Prostate gland (tissue), 2 donors: ENCODE measurements at regions not wholly inside any gene's neighbourhood (a gene's known extent, or its start where the extent isn't known, plus 50 kb on each side); places are given as distances from the start of the nearest gene placed in this dataset.

Source experiments
- POLR2AphosphoS5 ChIP-seq: sonication (generic); formaldehyde crosslinking; IDR thresholded peaks from one replicate; pipeline ENCODE4 v1.6.1; 2017; ENCODE audit warnings: antibody characterized with exemption
- TF ChIP-seq, protein P1 (sequence below), 4 experiments: fragments of 200-600 bp in 2 of 4; fragments of 450-650 bp in 2 of 4; sonication (generic) in 2 of 4; IDR thresholded peaks; 1 replicate in 3 of 4; 2 replicates in 1 of 4; pipeline ENCODE4 v1.5.1; 2016 to 2019; ENCODE audit warnings: antibody characterized with exemption in 4 of 4, mild to moderate bottlenecking in 2 of 4, moderate library complexity in 2 of 4

- TF ChIP-seq POLR2AphosphoS5: no peak
- TF ChIP-seq, protein P1, sequence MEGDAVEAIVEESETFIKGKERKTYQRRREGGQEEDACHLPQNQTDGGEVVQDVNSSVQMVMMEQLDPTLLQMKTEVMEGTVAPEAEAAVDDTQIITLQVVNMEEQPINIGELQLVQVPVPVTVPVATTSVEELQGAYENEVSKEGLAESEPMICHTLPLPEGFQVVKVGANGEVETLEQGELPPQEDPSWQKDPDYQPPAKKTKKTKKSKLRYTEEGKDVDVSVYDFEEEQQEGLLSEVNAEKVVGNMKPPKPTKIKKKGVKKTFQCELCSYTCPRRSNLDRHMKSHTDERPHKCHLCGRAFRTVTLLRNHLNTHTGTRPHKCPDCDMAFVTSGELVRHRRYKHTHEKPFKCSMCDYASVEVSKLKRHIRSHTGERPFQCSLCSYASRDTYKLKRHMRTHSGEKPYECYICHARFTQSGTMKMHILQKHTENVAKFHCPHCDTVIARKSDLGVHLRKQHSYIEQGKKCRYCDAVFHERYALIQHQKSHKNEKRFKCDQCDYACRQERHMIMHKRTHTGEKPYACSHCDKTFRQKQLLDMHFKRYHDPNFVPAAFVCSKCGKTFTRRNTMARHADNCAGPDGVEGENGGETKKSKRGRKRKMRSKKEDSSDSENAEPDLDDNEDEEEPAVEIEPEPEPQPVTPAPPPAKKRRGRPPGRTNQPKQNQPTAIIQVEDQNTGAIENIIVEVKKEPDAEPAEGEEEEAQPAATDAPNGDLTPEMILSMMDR (IDR thresholded peaks at IDR 0.05): no peak
These were observed 425.7 kb upstream of the ZFP42 start for GRCh38 chr4:187569871-187570270.
